SK-N-SH (cell line): ENCODE measurements at regions not wholly inside any gene's neighbourhood (a gene's known extent, or its start where the extent isn't known, plus 50 kb on each side); places are given as distances from the start of the nearest gene placed in this dataset.

Experiments used
- CTCF ChIP-seq: fragments of 200-600 bp; sonication (generic); IDR thresholded peaks from 2 replicates; pipeline ENCODE4 v1.6.1; 2017; ENCODE audit warnings: antibody characterized with exemption, mild to moderate bottlenecking, moderate library complexity
- EP300 ChIP-seq, 2 experiments: IDR thresholded peaks; 2 replicates each; pipeline versions ENCODE4 v1.4.0 to v1.6.1; 2012; ENCODE audit warnings: borderline replicate concordance in 1 of 2, low read depth in 1 of 2, low read length in 1 of 2
- FOSL2 ChIP-seq: IDR thresholded peaks from 2 replicates; pipeline ENCODE4 v1.4.0; 2012; ENCODE audit warnings: low read depth, mild to moderate bottlenecking, moderate library complexity, borderline replicate concordance
- FOXJ3 ChIP-seq: sonication (generic); formaldehyde crosslinking; IDR thresholded peaks from 2 replicates; pipeline ENCODE4 v1.5.1; 2020; ENCODE audit warnings: mild to moderate bottlenecking, missing genetic modification reagents
- GABPA ChIP-seq: IDR thresholded peaks from 2 replicates; pipeline ENCODE4 v1.4.0; 2012; ENCODE audit warnings: low read depth, mild to moderate bottlenecking
- POLR2AphosphoS5 ChIP-seq: IDR thresholded peaks from 2 replicates; pipeline ENCODE4 v1.6.1; 2012; ENCODE audit warnings: low read depth, low read length
- RAD21 ChIP-seq: IDR thresholded peaks from 2 replicates; pipeline ENCODE4 v1.6.1; 2012; ENCODE audit warnings: mild to moderate bottlenecking, low read length
- SMC3 ChIP-seq: IDR thresholded peaks from 2 replicates; pipeline ENCODE4 v1.6.1; 2012; ENCODE audit warnings: low read depth, low read length, improper control_type of control experiment
- TAF1 ChIP-seq: IDR thresholded peaks from 2 replicates; pipeline ENCODE4 v1.6.1; 2012; ENCODE audit warnings: low read depth, mild to moderate bottlenecking, low read length, moderate library complexity, borderline replicate concordance
- TF ChIP-seq, protein P1 (sequence below): IDR thresholded peaks from 2 replicates; pipeline ENCODE4; 2012

- peak; percentile 64 to 89 for TF ChIP-seq EP300 (IDR thresholded peaks at IDR 0.05; ENCODE audit: borderline replicate concordance in 1 of 2, low read depth in 1 of 2, low read length in 1 of 2)
- TF ChIP-seq, protein P1, sequence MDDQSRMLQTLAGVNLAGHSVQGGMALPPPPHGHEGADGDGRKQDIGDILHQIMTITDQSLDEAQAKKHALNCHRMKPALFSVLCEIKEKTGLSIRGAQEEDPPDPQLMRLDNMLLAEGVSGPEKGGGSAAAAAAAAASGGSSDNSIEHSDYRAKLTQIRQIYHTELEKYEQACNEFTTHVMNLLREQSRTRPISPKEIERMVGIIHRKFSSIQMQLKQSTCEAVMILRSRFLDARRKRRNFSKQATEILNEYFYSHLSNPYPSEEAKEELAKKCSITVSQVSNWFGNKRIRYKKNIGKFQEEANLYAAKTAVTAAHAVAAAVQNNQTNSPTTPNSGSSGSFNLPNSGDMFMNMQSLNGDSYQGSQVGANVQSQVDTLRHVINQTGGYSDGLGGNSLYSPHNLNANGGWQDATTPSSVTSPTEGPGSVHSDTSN, result peak; percentile 82
- TF ChIP-seq GABPA, result no peak
- TF ChIP-seq CTCF, result no peak
- no peak for TF ChIP-seq RAD21
- peak; percentile 71 for TF ChIP-seq FOSL2
- no peak for TF ChIP-seq SMC3
- peak; percentile 44; the same call in 1 of the 2 replicates for TF ChIP-seq POLR2AphosphoS5
- TF ChIP-seq TAF1, result no peak; the same call in 1 of the 2 replicates
- no peak for TF ChIP-seq FOXJ3
Measured at GRCh38 chr6:56714982-56715456, 72.3 kb upstream of the DST start.
